ENCODE measurements at regions not wholly inside any gene's neighbourhood (a gene's known extent, or its start where the extent isn't known, plus 50 kb on each side); places are given as distances from the start of the nearest gene placed in this dataset.

DNA sequence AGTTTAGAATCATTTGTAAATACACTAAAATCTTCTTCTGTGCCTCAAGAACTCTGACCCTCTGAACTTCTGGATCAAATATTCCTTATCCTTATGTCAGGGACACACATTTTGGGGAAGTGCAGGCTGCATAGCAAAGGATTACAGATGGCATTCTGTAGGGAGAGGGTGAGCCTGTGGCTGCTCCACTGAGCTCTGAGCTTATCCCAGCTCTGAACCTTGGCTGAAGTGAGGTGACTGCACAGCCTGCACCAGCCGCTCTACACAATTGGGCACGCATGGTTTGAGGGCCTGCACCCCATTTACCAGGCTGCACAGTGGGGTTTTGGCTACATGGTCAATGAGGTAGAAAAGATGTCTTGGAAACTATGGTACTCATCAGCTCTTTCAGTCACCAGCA is 251.6 kb downstream of the GALR1 start:
- in situ Hi-C loops (cut with MboI; ENCODE audit: low sequenced_read_pairs), result no loop called here

GRCh38 chr18:77505499-77505898 is 255.9 kb downstream of the GALR1 start:
- in situ Hi-C loops (cut with MboI; ENCODE audit: low sequenced_read_pairs), result no loop called here

- in situ Hi-C loops (cut with MboI; ENCODE audit: low sequenced_read_pairs), result no loop called here
Observed at GRCh38 chr18:77512152-77512551, 262.5 kb downstream of the GALR1 start.

GRCh38 chr18:77517901-77518300 is 268.3 kb downstream of the GALR1 start:
- in situ Hi-C loops (cut with MboI; ENCODE audit: low sequenced_read_pairs), result no loop called here

DNA sequence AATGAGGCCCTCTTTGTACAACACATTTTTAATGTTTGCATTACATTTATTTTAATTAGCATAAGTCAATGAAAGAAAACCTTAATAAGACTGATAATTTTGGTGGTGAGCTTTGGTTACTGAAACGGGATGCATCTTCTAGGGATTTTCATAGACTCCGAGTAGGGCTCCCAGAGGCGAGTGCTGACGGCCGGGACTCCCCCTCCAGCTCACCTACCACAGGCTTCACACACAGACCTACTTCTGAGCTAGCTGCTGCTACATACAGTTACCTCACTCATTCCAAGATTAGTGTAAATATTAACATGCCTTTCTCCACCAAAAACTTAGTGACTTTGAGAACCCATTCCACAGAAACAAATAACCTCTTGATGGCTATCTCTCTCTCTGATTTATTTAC is 271.1 kb downstream of the GALR1 start:
- in situ Hi-C loops (cut with MboI; ENCODE audit: low sequenced_read_pairs), result no loop called here

- in situ Hi-C loops (cut with MboI; ENCODE audit: low sequenced_read_pairs), result no loop called here
Observed at GRCh38 chr18:77522051-77522675, 272.5 kb downstream of the GALR1 start.

- in situ Hi-C loops (cut with MboI; ENCODE audit: low sequenced_read_pairs), result no loop called here
Observed at GRCh38 chr18:77524909-77525308, 275.3 kb downstream of the GALR1 start.

DNA sequence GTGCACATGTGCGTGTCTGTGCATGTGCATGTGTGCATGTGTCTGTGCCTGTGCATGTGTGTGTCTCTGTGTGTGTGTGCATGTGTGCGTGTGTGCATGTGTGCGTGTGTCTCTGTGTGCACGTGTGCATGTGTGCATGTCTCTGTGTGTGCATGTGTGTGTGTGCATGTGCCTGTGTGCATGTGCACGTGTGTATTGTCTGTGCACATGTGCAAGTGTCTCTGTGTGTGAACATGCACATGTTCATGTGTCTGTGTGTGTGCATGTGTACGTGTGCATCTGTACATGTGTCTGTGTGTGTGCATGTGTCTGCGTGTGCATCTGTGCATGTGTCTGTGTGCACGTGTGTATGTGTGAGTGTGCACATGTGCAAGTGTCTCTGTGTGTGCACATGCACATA is 277.3 kb downstream of the GALR1 start:
- in situ Hi-C loops (cut with MboI; ENCODE audit: low sequenced_read_pairs), result no loop called here

DNA sequence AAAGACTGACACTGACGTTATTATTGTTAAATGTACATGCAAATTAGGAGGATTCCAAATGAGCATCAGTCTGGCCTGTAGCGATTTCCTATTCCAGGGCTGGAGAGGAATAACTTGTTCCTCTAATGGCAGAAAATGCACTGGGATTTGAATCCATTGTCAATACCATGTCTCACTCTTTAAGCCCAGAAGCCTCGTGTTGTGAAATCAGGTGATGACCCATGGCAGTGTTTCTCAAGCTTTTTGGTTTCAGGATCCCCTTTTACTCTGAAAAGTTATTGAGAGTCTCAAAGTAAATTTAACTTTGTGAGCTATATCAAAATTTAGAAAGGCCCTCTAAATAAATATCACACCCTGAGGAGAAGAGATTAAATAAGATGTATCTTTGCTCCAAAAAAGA is 279.2 kb downstream of the GALR1 start:
- in situ Hi-C loops (cut with MboI; ENCODE audit: low sequenced_read_pairs), result no loop called here

GRCh38 chr18:77529492-77530176 is 280.0 kb downstream of the GALR1 start:
- in situ Hi-C loops (cut with MboI; ENCODE audit: low sequenced_read_pairs), result no loop called here

DNA sequence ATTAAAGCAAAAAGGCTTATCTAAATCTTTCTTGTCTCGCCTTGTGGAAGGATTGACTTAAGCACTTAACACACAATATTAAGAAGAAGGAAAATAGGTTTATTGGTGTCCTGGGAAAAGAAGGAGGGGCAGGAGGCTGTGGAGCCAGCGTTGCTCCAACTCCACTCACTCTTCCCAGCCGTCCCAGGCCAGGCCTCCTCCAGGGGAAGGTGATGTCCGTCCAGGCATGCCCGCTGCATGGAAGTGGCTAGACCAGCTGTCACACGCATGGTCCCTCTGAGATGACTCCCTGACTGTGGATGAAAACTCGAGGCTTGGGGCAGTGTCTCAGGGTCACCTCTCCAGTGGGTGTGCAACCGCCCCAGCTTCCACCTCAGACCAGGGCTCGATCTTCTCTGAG is 281.1 kb downstream of the GALR1 start:
- in situ Hi-C loops (cut with MboI; ENCODE audit: low sequenced_read_pairs), result no loop called here

DNA sequence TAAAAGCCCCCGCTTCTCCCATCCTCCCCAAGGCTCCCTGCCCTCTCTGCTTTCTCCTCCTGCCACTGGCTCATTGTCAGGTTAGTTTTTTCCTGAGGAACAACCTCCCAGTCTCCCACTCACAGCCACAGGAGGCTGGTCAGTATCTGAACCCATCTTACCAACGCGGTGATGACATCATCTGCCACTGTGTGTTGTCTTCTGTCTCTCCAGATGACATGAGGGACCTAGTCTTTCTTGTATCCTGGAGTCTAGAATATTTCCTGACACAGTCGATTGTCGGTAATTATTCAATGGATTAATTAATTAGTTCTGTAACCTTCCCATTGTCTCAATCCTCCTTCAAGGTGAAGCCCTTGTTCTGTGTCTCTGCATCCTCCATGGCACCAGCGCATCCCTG is 290.2 kb downstream of the GALR1 start:
- in situ Hi-C loops (cut with MboI; ENCODE audit: low sequenced_read_pairs), result no loop called here

GRCh38 chr18:77544792-77545191 is 295.1 kb downstream of the GALR1 start:
- in situ Hi-C loops (cut with MboI; ENCODE audit: low sequenced_read_pairs), result no loop called here

GRCh38 chr18:77547757-77548156 is 298.1 kb downstream of the GALR1 start:
- in situ Hi-C loops (cut with MboI; ENCODE audit: low sequenced_read_pairs), result no loop called here

DNA sequence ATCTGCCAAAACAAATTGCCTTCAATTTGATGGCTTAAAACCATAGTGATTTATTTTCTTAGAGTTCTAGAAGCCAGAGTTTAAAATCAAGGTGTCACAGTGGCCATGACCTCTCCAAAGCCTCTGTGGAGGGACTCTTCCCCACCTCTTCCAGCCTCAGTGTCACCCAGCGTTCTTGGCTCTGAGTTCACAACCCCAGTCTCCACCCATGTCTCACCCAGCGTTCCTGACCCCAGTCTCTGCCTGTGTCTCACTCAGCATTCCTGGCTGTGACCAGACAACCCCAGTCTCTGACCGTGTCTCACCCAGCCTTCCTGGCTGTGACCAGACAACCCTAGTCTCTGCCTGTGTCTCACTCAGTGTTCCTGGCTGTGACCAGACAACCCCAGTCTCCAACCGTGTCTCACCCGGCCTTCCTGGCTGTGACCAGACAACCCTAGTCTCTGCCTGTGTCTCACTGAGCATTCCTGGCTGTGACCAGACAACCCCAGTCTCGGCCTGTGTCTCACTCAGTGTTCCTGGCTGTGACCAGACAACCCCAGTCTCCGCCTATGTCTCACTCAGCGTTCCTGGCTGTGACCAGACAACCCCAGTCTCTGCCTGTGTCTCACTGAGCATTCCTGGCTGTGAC is 299.3 kb downstream of the GALR1 start:
- in situ Hi-C loops (cut with MboI; ENCODE audit: low sequenced_read_pairs), result no loop called here

- in situ Hi-C loops (cut with MboI; ENCODE audit: low sequenced_read_pairs), result no loop called here
Observed at GRCh38 chr18:77550625-77551024, 301.0 kb downstream of the GALR1 start.

GRCh38 chr18:77551055-77551454 is 301.4 kb downstream of the GALR1 start:
- in situ Hi-C loops (cut with MboI; ENCODE audit: low sequenced_read_pairs), result no loop called here

- in situ Hi-C loops (cut with MboI; ENCODE audit: low sequenced_read_pairs), result no loop called here
Observed at GRCh38 chr18:77552945-77553344, 303.3 kb downstream of the GALR1 start.

DNA sequence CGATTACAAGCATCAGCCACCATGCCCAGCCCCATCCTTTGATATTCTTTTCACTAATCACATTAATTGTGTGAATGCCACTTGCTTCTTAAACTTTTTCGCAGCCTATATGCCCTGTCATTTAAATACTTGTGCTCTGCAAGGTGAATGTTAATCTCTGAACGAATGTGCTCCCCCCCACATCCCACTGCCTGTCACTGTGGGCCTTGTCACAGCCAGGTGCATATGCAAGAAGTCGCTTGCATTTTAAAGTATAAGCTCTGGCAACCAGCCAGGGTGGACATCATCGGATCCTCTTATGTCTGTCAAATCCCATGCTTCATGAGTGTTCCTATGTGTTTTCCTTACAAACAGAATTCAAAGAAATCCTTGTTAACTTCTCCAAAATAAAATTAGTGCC is 304.4 kb downstream of the GALR1 start:
- in situ Hi-C loops (cut with MboI; ENCODE audit: low sequenced_read_pairs), result no loop called here

GRCh38 chr18:77557046-77557587 is 307.5 kb downstream of the GALR1 start:
- in situ Hi-C loops (cut with MboI; ENCODE audit: low sequenced_read_pairs), result no loop called here

- in situ Hi-C loops (cut with MboI; ENCODE audit: low sequenced_read_pairs), result no loop called here
Observed at GRCh38 chr18:77559274-77559910, 309.7 kb downstream of the GALR1 start.

Measured in HL-60/S4 treated with phorbol 12-myristate 13-acetate at 8.2 ng/mL for 4 days and 3 days (cell line).